ENCODE measurements at regions not wholly inside any gene's neighbourhood (a gene's known extent, or its start where the extent isn't known, plus 50 kb on each side); places are given as distances from the start of the nearest gene placed in this dataset.
"Not testable (repeated sequence)": the region's sequence is repeated elsewhere in the genome, so short reads cannot be mapped to it uniquely, and the experiment has no call there.

DNA sequence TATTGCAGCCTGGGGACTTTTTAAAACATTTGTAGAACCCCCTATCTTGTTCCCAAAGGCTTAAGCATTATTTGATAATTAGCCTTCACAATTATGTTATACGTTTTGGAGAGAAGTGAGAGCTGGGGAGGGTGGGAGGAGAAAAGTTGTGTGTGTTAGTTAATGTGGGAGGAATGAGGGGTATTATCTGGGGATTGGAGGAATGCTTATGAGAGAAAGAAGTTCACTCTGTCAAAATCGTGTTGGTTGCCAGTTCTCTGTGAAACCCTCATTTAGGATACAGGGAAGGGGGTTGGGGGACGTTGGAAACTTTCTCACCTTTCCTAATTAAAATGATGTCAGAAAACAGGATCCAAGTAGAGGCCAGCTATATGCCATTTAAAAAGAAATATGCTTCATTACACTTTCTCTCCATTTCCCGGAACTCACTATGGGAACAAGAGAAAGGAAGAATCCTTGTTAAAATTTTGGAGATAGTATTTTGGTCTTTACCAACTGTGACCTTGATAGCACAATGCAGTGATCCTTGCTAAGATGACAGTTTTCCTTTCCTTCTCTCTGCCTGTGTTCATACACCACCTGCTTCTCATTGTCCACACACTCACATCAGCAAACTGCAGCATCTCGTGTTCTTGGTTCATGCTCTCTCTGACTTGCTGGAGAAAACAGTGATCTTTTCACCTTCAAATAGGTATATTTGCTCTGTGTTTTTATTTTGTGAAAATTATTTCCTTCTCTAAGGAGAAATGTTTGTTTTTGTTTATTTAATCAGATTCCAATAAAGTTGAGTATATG is 336.7 kb upstream of the CLINT1 start:
- peaks cover 1% of the 10 kb centered on the region for H3K36me3 Mint-ChIP-seq (ENCODE audit: low read depth)
- no peak for DNase-seq
- H3K27me3 ChIP-seq (ENCODE audit: control insufficient read depth, insufficient read depth, low read length, poor library complexity, severe bottlenecking) = no peaks in the 10 kb centered on the region
- H3K4me3 Mint-ChIP-seq = no peak overlapping the region
- peaks cover 22% of the 10 kb centered on the region for H3K4me1 Mint-ChIP-seq
- H3K27ac ChIP-seq (ENCODE audit: low read depth, low read length) = no peak overlapping the region
- H3K9ac ChIP-seq (ENCODE audit: extremely low read depth, low read length, poor library complexity, severe bottlenecking) = no peak overlapping the region
- no peaks in the 10 kb centered on the region for H3K36me3 ChIP-seq (ENCODE audit: control insufficient read depth, insufficient read depth, low read length)
- H3K4me1 ChIP-seq (ENCODE audit: control insufficient read depth, insufficient read depth, low read length) = no peaks in the 10 kb centered on the region
- peaks cover 22% of the 10 kb centered on the region for H3K9me3 ChIP-seq (ENCODE audit: control insufficient read depth, low read length)
- TF ChIP-seq, protein P1, sequence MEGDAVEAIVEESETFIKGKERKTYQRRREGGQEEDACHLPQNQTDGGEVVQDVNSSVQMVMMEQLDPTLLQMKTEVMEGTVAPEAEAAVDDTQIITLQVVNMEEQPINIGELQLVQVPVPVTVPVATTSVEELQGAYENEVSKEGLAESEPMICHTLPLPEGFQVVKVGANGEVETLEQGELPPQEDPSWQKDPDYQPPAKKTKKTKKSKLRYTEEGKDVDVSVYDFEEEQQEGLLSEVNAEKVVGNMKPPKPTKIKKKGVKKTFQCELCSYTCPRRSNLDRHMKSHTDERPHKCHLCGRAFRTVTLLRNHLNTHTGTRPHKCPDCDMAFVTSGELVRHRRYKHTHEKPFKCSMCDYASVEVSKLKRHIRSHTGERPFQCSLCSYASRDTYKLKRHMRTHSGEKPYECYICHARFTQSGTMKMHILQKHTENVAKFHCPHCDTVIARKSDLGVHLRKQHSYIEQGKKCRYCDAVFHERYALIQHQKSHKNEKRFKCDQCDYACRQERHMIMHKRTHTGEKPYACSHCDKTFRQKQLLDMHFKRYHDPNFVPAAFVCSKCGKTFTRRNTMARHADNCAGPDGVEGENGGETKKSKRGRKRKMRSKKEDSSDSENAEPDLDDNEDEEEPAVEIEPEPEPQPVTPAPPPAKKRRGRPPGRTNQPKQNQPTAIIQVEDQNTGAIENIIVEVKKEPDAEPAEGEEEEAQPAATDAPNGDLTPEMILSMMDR (conservative IDR thresholded peaks at IDR 0.05) = no peak
- peaks cover 17% of the 10 kb centered on the region for H3K9me3 Mint-ChIP-seq
- WGBS, 2 experiments (ENCODE audit: insufficient coverage in 1 of 2, insufficient read length in 1 of 2) = 86 to 90% methylated on average over 2 to 5 of the region's 5 CpGs
- no peak overlapping the region for H3K4me3 ChIP-seq (ENCODE audit: low read length)
- H3K27me3 Mint-ChIP-seq (ENCODE audit: insufficient read depth) = no peaks in the 10 kb centered on the region
- no peak overlapping the region for H3K27ac Mint-ChIP-seq

DNA sequence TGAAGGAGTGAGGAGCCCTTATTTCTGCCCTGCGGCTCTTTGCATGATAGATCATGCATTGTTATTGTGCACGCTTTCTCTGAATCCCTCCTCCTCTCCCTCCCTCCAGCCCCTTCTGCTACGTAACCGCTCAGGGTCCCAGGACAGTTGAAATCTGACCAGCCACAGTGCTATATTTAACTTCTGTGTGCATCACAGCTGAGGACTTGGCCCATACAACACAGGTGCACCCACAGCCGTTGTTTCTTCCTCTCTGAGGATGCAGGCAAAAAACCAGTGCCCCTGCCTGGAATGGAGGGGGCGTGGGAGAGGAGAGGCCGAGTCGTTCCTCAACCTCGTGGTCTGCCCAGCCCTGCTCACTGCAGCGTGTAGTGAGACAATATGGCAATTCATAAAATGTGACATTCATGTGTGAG is 335.6 kb upstream of the CLINT1 start:
- H3K27me3 ChIP-seq (ENCODE audit: control insufficient read depth, insufficient read depth, low read length, poor library complexity, severe bottlenecking) = no peaks in the 10 kb centered on the region
- TF ChIP-seq, protein P1 (conservative IDR thresholded peaks at IDR 0.05) = no peak
- H3K9me3 Mint-ChIP-seq = peaks cover 17% of the 10 kb centered on the region
- H3K4me3 ChIP-seq (ENCODE audit: low read length) = no peak overlapping the region
- 89 to 91% methylated on average over 8 to 10 of the region's 10 CpGs for WGBS, 2 experiments (ENCODE audit: insufficient coverage in 1 of 2, insufficient read length in 1 of 2)
- peak overlapping the region; percentile 55 for H3K27ac ChIP-seq (ENCODE audit: low read depth, low read length)
- no peak overlapping the region for H3K27ac Mint-ChIP-seq
- no peak for DNase-seq
- no peak overlapping the region for H3K4me3 Mint-ChIP-seq
- peaks cover 19% of the 10 kb centered on the region for H3K4me1 Mint-ChIP-seq
- H3K36me3 ChIP-seq (ENCODE audit: control insufficient read depth, insufficient read depth, low read length) = no peaks in the 10 kb centered on the region
- no peaks in the 10 kb centered on the region for H3K4me1 ChIP-seq (ENCODE audit: control insufficient read depth, insufficient read depth, low read length)
- no peak overlapping the region for H3K9ac ChIP-seq (ENCODE audit: extremely low read depth, low read length, poor library complexity, severe bottlenecking)
- peaks cover 22% of the 10 kb centered on the region for H3K9me3 ChIP-seq (ENCODE audit: control insufficient read depth, low read length)
- peaks cover 1% of the 10 kb centered on the region for H3K36me3 Mint-ChIP-seq (ENCODE audit: low read depth)
- no peaks in the 10 kb centered on the region for H3K27me3 Mint-ChIP-seq (ENCODE audit: insufficient read depth)

DNA sequence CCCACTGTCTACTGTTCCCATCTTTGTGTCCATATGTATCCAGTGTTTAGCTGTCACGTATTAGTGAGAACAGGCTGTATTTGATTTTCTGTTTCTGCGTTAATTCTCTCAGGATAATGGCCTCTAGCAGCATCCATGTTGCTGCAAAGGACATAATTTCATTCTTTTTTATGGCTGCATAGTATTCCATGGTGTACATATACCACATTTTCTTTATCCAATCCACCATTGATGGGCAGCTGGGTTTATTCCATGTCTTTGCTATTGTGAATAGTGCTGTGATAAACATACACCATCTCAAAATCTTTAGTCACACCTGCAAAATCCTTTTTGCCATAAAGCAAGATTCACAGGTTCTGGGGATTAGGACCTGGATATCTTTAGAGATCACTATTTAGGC is 334.4 kb upstream of the CLINT1 start:
- H3K27ac ChIP-seq (ENCODE audit: low read depth, low read length); H3K4me3 ChIP-seq (ENCODE audit: low read length); H3K9ac ChIP-seq (ENCODE audit: extremely low read depth, low read length, poor library complexity, severe bottlenecking); H3K36me3 ChIP-seq (ENCODE audit: control insufficient read depth, insufficient read depth, low read length); H3K4me1 ChIP-seq (ENCODE audit: control insufficient read depth, insufficient read depth, low read length); H3K36me3 Mint-ChIP-seq (ENCODE audit: low read depth); H3K27me3 ChIP-seq (ENCODE audit: control insufficient read depth, insufficient read depth, low read length, poor library complexity, severe bottlenecking); H3K27ac Mint-ChIP-seq; H3K4me3 Mint-ChIP-seq; DNase-seq; H3K27me3 Mint-ChIP-seq (ENCODE audit: insufficient read depth): not testable (repeated sequence)
- peaks cover 17% of the 10 kb centered on the region for H3K9me3 Mint-ChIP-seq
- WGBS, 2 experiments (ENCODE audit: insufficient coverage in 1 of 2, insufficient read length in 1 of 2) = 84 to 86% methylated on average over 2 of the region's 2 CpGs
- H3K9me3 ChIP-seq (ENCODE audit: control insufficient read depth, low read length) = peaks cover 22% of the 10 kb centered on the region
- H3K4me1 Mint-ChIP-seq = peaks cover 10% of the 10 kb centered on the region

All from endodermal cell (in vitro differentiated cells).